DND-41 (cell line): ENCODE measurements at regions not wholly inside any gene's neighbourhood (a gene's known extent, or its start where the extent isn't known, plus 50 kb on each side); places are given as distances from the start of the nearest gene placed in this dataset.

Source experiments
- ATAC-seq: fragments of 200-7000 bp; cut with Tn5 transposase; 3 replicates; pipeline ENCODE4 v1.9.1; 2021; ENCODE audit warnings: low read depth; ENCODE audit not compliant: insufficient read depth
- DNase-seq: peaks from one replicate; pipeline ENCODE4 v3.0.0-alpha.2; 2020
- H2AFZ ChIP-seq: 2 replicates; pipeline ENCODE4 v1.6.0; 2012; ENCODE audit warnings: low read depth, low read length
- H3K27ac ChIP-seq: 2 replicates; pipeline ENCODE4 v1.5.1; 2012; ENCODE audit warnings: low read length, inconsistent platforms
- H3K27me3 ChIP-seq: fragments of 200-600 bp; sonication (generic); 2 replicates; pipeline ENCODE4 v1.6.0; 2012; ENCODE audit warnings: low read length, mild to moderate bottlenecking, inconsistent platforms; ENCODE audit not compliant: insufficient read depth, poor library complexity
- H3K36me3 ChIP-seq: 2 replicates; pipeline ENCODE4 v1.5.1; 2012; ENCODE audit warnings: low read length, inconsistent platforms; ENCODE audit not compliant: insufficient read depth
- H3K4me1 ChIP-seq: 2 replicates; pipeline ENCODE4 v1.5.1; 2012; ENCODE audit warnings: mild to moderate bottlenecking, low read length; ENCODE audit not compliant: insufficient read depth
- H3K4me2 ChIP-seq: 2 replicates; pipeline ENCODE4 v1.6.0; 2012; ENCODE audit warnings: mild to moderate bottlenecking, moderate library complexity, low read length, inconsistent platforms; ENCODE audit not compliant: insufficient read depth
- H3K4me3 ChIP-seq, 2 experiments: fragments of 200-600 bp in 1 of 2; shearing (Covaris generic) in 1 of 2; 2 replicates each; pipeline ENCODE4 v1.5.1; 2012 to 2016; ENCODE audit warnings: inconsistent platforms in 2 of 2, low read length in 2 of 2, mild to moderate bottlenecking in 2 of 2, low read depth in 1 of 2, moderate library complexity in 1 of 2
- H3K79me2 ChIP-seq: 2 replicates; pipeline ENCODE4 v1.6.0; 2012; ENCODE audit warnings: low read length, inconsistent platforms; ENCODE audit not compliant: insufficient read depth
- H3K9ac ChIP-seq: 2 replicates; pipeline ENCODE4 v1.6.0; 2012; ENCODE audit warnings: low read depth, mild to moderate bottlenecking, inconsistent platforms, low read length, moderate library complexity
- H3K9me3 ChIP-seq: 2 replicates; pipeline ENCODE4 v1.5.1; 2012; ENCODE audit warnings: low read length, moderate library complexity, mild to moderate bottlenecking, inconsistent platforms; ENCODE audit not compliant: insufficient read depth, severe bottlenecking
- H4K20me1 ChIP-seq: 2 replicates; pipeline ENCODE4 v1.6.0; 2012; ENCODE audit warnings: low read length; ENCODE audit not compliant: insufficient read depth
- CTCF ChIP-seq: IDR thresholded peaks from 2 replicates; pipeline ENCODE4 v1.5.1; 2012; ENCODE audit warnings: borderline replicate concordance, low read length, moderate library complexity, mild to moderate bottlenecking; ENCODE audit not compliant: poor library complexity, severe bottlenecking; ENCODE audit errors: extremely low read depth
- EZH2 ChIP-seq: IDR thresholded peaks from 3 replicates; pipeline ENCODE4 v1.6.1; 2012; ENCODE audit warnings: borderline replicate concordance, low read depth, mild to moderate bottlenecking, moderate library complexity, low read length, inconsistent platforms; ENCODE audit not compliant: severe bottlenecking

- Histone ChIP-seq H2AFZ (no peak overlapping the region), H3K4me1 (no peaks in the 10 kb centered on the region), H3K4me2 (no peak overlapping the region), H3K27ac (no peak overlapping the region), H3K79me2 (no peaks in the 10 kb centered on the region), H3K27me3 (peaks cover 9% of the 10 kb centered on the region), H4K20me1 (no peaks in the 10 kb centered on the region), H3K9ac (no peak overlapping the region), H3K9me3 (no peaks in the 10 kb centered on the region), H3K4me3 (no peak overlapping the region), H3K36me3 (no peaks in the 10 kb centered on the region)
- DNase-seq (no peak), ATAC-seq (no peak)
- no peak for TF ChIP-seq EZH2
- TF ChIP-seq CTCF, result no peak
These were observed 73.5 kb upstream of the ARID1B start for GRCh38 chr6:156703719-156704118.

GRCh38 chr6:156701966-156702365, 75.2 kb upstream of the ARID1B start:
- H4K20me1 ChIP-seq, result no peaks in the 10 kb centered on the region
- no peak overlapping the region for H3K9ac ChIP-seq
- ATAC-seq, result no peak
- TF ChIP-seq EZH2, result no peak
- no peak for TF ChIP-seq CTCF
- no peak overlapping the region for H3K4me2 ChIP-seq
- H2AFZ ChIP-seq, result no peak overlapping the region
- H3K9me3 ChIP-seq, result no peaks in the 10 kb centered on the region
- H3K4me1 ChIP-seq, result no peaks in the 10 kb centered on the region
- H3K36me3 ChIP-seq, result no peaks in the 10 kb centered on the region
- no peaks in the 10 kb centered on the region for H3K79me2 ChIP-seq
- no peak overlapping the region for H3K4me3 ChIP-seq
- no peak for DNase-seq
- peaks cover 14% of the 10 kb centered on the region for H3K27me3 ChIP-seq
- no peak overlapping the region for H3K27ac ChIP-seq

- no peak overlapping the region for H3K4me3 ChIP-seq
- H4K20me1 ChIP-seq, result no peaks in the 10 kb centered on the region
- H3K27me3 ChIP-seq, result peaks cover 14% of the 10 kb centered on the region
- no peak overlapping the region for H3K4me2 ChIP-seq
- DNase-seq, result no peak
- H3K9ac ChIP-seq, result no peak overlapping the region
- no peak for ATAC-seq
- H3K79me2 ChIP-seq, result no peaks in the 10 kb centered on the region
- no peaks in the 10 kb centered on the region for H3K4me1 ChIP-seq
- no peaks in the 10 kb centered on the region for H3K9me3 ChIP-seq
- no peak for TF ChIP-seq CTCF
- TF ChIP-seq EZH2, result no peak
- H2AFZ ChIP-seq, result no peak overlapping the region
- no peak overlapping the region for H3K27ac ChIP-seq
- H3K36me3 ChIP-seq, result no peaks in the 10 kb centered on the region
These were observed 76.6 kb upstream of the ARID1B start for GRCh38 chr6:156700440-156701057.

GRCh38 chr6:156699935-156700334, 77.2 kb upstream of the ARID1B start:
- no peak overlapping the region for H3K9ac ChIP-seq
- H3K4me2 ChIP-seq, result no peak overlapping the region
- no peak overlapping the region for H3K27ac ChIP-seq
- no peak overlapping the region for H3K4me3 ChIP-seq
- H3K4me1 ChIP-seq, result no peaks in the 10 kb centered on the region
- H3K79me2 ChIP-seq, result no peaks in the 10 kb centered on the region
- no peaks in the 10 kb centered on the region for H3K9me3 ChIP-seq
- ATAC-seq (no peak), DNase-seq (no peak)
- H3K27me3 ChIP-seq, result peaks cover 14% of the 10 kb centered on the region
- no peaks in the 10 kb centered on the region for H3K36me3 ChIP-seq
- H2AFZ ChIP-seq, result no peak overlapping the region
- TF ChIP-seq EZH2, result no peak
- no peaks in the 10 kb centered on the region for H4K20me1 ChIP-seq
